NCI-H510A (cell line): ENCODE measurements at regions not wholly inside any gene's neighbourhood (a gene's known extent, or its start where the extent isn't known, plus 50 kb on each side); places are given as distances from the start of the nearest gene placed in this dataset.

Experiments
- DNase-seq: peaks from one replicate; lab custom pipeline; 2025; lab: John Stamatoyannopoulos, UW

DNA sequence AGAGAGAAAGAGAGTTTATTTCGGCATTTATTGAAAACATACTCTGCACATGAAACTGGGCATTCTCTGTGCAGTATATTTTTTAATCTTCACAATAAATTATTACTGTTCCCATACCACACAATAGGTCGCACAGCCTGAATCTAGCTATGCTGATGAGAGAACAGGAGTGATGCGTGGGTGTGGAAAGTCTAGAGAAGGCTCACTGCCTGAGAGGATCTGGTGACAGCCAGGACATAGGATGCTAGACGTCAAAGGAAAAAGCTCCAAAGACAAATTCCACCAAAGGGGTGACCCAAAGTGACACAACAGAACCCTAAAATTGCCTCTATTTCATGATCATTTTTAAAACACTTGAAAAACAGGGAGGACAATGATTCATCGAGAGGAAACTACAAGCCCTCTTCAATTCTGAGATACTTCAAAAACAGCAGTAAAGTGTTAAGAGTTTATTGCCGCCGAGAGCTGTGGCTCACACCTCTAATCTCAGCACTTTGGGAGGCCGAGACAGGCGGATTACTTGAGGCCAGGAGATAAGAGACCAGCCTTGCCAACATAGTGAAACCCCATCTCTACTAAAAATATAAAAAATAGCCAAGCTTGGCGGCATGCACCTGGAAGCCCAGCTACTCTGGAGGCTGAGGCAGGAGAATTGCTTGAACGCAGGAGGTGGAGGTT is 189.6 kb upstream of the NBEA start:
- no peak for DNase-seq

DNA sequence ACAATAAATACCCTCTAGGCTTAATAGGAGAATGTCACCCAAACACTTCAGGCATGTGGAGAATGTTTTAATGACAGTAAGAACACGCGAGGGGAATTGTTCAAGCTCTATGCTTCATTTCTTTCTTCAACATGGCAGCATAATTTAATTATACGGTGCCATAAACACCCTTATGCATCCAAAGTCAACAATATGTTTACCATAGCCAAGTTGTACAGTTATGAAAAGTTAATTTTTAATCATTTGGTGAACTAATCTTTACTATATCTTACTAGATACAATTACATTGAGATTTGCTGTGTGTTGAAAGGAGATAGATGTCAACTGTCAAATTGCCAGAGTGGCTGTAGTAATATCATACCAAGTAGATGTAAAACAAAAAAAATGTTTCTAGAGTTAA is 185.9 kb upstream of the NBEA start:
- DNase-seq = no peak

DNA sequence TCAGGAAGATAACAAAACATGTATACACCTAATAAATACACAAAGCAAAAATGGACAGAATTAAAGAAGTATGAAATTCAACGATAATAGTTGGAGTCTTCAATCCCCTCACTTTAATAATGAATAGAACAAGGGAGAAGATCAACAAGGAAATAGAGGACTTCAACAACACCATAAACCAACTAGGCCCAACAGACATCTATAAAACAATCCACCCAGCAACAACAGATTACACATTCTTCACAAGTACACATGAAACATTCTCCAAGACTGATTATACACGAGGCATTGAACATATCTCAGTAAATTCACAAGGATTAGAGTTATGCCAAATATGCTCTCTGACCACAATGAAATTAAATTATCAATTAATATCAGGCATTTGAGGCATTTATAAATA is 185.5 kb upstream of the NBEA start:
- DNase-seq = no peak

DNA sequence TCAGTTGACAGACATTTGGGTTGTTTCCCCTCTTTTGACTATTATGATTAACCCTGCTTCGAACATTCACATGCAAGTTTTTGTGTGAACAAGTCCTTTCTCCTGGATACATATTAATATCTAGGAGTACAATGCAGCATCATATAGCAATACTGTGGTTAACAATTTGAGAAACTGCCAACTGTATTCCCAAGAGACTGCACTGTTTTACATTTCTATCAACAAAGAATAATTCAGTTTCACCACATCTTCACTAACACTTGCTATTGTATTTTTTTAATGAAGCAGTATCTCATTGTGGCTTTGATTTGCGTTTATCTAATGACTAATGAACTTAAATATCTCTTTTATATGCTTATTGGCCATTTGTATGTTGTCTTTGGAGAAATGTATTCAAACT is 184.6 kb upstream of the NBEA start:
- DNase-seq = no peak

DNA sequence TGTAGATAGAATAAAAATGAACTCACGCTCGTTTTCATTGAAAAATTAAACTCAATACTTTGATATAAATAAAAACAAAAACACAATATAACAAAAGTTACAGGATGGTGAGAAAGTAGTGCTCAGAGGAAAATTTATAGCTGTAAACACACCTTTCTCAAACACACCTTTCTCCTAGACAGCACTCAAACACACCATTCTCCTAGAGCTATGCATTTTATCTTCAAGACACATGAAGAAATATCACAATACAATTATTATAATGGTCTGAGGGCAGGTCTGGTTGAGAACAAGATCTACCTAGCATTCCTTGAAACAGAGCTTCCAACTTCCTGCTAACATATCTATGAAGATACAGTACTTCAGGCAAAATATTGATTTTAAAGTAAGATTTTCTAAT is 183.4 kb upstream of the NBEA start:
- DNase-seq = no peak

DNA sequence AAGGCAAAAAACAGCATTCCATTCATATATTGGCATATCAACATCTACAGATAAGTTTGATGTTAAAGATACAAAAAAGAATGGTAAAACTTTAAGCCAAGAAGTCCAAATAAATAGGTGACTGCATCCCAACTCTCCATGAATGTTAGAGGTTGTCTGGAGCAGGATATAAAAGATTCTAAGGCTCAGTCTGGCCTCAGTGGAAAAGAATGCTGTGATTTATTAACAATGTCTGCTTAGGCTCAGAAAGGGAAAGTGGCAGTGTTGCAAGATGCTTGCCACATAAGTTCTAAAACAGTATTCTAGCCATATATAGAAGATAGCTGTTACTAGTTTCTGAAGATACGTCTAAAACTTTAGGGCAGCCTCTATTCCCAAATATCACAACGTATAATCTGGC is 179.8 kb upstream of the NBEA start:
- no peak for DNase-seq

DNA sequence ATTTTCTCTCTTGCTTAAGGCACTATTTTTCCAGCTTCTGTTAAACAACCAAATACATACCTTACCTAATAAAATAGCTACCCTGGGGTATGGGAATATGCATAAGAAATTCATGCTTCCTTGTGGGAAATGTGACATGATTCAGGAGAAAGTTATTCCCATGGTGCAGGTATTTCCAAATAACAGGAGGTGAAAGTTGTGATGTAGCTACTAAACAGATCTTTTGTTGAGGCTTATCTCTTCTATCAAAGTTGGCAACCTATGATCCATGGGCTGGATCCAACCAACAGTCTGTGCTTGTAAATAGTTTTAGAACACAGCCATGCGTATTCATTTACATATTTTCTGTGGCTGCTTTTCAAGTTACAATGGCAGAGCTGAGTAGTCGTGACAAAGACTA is 177.8 kb upstream of the NBEA start:
- no peak for DNase-seq

DNA sequence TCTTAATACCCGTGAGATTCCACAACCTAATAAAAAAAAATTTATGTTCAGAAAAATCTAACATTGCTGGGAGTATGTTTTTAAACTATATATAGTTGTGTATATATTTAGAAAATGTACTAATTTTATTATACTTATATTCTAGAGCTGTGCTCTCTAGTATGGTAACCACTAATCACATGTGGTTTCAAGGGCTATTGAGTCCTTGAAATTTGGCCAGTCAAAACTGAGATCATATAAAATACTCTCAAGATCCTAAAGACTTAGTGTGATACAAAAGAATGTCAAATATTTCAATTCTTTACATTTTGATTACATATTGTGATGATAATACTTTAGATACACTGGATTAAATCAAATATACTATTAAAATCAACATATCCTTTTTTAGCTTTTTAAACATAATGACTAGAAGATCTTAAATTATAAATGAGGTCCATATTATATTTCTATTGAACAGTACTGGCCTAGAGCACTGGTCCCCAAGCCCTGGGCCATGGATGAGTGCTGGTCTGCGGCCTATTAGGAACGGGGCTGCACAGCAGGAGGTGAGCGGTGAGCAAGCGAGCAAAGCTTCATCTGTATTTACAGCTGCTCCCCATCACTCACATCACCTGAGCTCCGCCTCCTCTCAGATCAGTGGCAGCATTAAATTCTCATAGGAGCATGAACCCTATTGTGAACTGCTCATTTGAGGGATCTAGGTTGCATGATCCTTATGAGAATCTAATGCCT is 176.5 kb upstream of the NBEA start:
- no peak for DNase-seq

DNA sequence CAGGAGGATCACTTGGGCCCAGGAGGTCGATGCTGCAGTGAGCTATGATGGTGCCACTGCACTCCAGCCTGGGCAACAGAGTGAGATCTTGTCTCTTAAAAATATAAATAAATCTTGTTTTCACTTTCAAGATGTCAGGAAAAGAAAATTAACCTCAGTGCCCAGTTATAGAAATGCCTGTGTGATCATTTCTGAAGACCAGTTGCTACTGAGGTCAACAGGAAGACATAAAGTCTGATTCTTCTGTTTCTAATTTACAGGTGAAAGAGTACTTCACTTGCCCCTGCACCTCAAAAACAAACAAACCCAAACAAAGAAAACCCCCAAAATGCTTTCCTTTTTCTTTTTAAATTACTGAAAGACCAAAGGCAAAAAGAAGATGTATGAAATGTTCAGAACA is 174.3 kb upstream of the NBEA start:
- DNase-seq = no peak

DNA sequence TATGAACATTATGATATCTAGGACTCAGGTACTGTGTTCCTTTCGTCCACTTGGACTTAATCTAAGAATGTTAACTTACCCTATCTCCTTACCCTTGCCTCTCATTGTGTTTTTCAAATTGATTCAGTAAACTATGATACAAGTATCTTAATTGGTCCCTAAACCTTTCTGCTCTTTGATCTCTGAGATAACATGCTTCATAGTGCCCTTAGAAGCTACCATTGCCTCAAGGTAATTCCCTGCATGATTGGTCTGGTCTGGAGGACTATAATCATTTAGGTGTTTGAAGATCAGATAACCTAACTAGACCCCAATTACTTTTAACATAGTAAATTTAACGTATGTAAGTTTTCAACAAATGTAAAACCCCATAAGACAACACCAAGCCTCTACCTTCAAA is 169.9 kb upstream of the NBEA start:
- no peak for DNase-seq

DNA sequence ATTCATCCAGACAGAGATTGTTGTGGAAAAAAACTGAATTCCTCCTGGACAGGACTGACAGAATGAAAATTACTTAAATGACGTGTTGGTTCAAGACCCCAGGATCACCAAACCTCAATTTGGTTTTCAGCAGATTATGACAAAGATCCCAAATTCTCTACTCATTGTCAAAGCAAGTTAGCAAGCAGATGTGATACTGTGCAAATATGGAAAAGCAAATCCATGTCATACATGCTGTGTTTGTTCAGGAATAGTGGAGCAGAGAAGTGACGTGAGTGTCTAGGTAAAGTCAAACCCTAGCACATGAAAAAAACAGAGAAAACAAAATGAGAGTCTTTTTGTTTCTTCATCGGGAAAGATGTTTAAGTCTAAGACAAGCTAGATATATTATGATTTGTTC is 169.2 kb upstream of the NBEA start:
- no peak for DNase-seq

DNA sequence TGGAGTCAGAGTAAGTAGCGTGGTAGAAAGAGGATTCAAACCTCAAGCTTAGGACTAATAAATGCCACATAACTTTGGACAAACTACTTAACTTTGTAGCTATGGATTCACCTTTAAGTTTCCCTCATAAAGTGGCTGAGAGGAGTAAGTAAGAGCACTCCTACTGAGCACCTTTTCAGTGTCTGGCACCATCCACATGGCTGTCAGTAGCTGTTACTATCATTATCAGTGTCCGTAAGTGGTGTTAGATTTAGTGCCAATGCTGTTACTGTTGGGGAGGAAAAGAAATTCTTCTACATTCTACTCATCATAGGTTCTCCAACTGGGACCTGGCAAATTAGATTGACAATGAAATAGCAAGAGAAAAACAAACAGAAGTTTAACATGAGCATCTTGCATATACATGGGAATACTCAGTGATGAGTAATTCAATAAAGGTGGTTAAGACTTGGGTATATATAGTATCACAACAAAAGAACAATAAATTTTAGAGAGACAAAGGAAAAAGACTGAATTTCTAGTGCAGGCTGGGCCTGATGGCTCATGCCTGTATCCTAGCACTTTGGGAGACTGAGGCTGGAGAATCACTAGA is 165.6 kb upstream of the NBEA start:
- no peak for DNase-seq

DNA sequence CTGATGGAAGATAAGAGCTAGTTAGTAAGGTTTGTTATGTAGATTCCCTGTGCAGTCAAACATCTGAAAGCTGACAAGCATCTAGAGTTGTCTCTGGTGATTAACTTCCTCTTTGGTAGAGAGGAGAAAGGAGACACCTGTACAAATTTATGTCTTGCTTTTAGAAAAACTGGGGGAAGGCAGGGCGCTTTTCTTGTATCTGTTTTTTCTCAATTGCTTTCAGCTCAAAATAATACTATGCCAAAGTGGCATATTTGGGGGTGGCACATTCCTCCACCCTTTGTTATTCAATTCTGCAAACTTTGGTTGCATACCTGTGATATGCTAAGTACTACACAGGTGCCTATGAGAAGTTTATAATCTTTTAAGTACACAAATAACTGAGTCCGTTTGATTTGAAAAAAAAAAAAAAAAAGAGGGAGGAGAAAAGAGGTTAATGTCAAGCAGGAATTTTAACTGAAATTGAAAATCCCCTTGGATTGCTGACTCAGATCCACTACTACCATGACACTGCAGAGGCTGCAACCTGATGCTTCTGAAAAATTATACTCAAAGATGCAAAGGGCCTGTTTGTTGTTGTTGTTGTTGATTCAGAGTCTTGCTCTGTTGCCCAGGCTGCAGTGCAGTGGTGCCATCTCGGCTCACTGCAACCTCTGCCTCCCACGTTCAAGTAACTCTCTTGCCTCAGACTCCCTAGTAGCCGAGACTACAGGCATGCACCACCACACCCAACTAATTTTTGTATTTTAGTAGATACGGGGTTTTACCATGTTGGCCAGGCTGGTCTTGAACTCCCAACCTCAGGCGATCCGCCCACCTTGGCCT is 164.8 kb upstream of the NBEA start:
- no peak for DNase-seq

DNA sequence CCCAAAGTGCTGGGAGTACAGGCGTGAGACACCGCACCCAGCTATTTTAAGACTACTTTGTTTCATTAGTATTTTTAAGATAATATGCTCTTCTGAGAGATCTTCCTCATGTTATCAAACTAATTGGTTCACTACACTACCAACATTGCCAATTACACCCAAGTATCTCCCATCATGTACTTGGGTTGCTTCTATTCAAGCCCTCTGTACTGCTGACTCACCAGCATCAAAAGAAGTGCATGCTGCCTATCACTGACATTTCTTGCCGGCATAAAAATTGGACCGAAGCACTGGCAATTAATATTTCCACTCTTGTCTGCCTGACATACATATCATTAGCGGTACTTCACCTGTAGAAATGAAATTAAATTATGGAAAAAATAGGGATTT is 164.2 kb upstream of the NBEA start:
- no peak for DNase-seq

DNA sequence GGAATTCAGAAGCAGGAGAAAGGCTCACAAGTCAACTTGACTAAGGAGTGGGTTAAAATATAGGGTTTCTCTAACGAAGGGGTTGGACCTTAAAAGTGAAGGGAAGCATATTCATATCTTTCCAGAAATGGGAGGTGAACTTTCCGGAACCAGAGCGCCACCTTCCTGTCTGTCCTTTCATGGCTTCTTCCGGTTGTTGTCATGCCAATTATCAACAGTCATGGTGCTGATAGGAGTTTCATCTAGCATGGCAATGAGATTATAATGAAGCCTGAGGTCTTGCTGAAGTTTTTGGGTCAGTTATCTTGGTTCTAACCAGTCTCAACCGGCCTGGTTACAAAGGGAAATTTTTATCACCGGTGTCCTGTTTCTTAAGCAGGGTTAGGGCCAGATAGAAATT is 162.9 kb upstream of the NBEA start:
- no peak for DNase-seq

DNA sequence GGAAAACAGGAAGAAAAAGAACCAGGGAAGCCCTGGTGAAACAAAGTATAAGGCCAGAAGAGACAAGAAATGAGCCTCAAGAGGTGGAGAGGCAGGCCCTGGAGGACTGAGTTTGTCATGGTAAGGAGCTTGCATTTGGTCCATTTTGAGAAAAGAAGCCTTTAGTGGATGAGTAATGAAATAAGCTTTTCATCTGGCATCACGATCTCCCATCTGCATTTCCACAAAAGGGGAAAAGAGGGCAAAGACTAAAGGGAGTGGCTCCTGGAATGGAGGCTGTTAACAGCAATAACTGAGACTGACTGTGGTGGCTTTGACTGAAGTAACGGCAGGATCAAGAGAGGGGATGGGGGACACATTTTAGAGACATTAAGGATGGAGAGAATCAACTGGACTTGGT is 148.8 kb upstream of the NBEA start:
- DNase-seq = no peak

DNA sequence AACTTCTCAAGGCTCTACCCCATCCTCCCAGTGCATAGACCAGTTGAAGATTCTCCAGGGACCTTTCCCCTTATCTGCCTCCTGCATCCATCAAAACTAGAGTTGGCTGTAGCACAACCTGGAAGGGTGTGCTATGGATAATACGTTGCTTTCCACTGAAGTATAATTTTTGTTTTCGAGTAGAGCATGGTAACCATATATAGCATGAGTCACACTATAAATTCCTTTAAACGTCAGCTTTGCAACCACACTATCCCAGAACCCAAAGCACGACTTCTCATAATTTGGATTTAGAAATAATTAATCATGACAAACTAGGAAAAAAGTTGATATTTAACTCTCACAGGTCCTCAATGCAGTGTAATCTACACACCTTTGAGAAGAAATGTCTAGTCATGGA is 138.3 kb upstream of the NBEA start:
- no peak for DNase-seq

DNA sequence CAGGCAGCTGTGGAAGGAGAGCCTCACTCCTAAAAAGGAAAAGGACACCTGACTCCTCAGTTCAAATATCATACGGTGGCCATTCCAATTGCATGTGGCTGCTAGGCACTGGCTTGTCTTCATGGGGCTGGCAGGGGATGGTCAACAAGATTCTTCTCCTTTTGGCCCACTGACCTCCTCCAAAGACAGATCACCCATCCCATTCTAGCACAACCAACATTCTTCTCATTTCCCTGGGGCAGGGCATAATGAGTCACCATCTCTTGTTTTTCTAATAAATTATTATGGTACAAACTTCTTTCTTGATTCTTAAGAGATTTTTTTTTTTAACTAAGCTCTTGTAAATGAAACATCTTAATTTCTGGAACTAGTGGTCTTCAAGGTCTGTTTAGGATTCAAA is 136.7 kb upstream of the NBEA start:
- DNase-seq = no peak

DNA sequence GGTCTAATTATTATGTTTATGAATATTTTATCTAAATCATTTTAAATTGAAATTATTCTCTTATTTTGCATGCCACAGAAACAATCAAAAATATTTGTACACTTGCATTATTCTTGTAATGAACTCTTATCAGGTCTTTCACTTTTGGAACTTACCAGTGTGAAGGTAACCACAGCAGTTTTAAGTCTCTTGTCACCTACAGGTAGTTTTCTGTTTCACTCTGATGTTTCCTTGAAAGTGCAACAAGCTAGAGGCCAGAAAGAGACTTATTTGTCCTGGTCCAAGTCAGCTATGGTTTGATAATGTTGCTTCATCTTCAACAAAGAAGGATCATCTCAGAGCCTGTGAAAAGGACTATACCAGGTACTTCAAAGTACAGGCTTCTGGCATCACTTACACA is 133.4 kb upstream of the NBEA start:
- DNase-seq = no peak

DNA sequence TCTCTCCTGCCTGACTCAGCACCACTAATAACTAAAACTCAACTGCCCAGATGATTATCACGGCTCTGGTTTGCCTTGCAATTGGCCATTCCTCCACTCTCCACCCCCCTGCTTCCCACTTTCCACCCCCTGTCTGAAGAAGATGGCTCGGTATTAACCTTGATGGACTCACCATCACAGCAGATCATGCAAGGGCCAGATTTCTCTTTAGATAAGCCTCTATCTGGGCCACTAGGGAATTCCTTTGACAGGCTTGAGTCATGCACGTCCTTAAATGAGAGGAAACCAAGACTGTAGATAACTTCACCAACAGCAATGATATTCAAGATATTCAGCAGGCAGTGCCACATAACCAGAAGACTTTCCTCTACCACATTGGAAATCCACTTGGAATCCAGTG is 131.1 kb upstream of the NBEA start:
- DNase-seq = no peak

DNA sequence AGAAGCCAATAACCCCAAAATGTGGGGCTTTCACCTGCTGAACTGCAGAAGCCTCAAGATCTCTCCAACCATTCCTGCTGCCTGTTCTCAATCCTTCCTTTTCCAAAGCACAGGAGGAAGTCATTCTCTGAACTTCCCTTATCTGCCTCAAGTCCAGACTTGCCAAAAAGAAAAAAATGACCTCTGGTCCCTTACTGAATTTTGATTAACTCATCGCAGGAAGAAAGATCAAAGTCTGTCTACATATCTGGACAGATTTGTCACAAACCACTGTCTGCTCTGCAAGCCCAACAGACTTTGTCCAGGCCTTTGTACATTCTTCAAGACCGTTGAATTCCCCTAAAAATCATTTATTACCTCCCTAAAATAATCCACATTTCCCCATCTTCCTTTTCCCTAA is 126.5 kb upstream of the NBEA start:
- no peak for DNase-seq

DNA sequence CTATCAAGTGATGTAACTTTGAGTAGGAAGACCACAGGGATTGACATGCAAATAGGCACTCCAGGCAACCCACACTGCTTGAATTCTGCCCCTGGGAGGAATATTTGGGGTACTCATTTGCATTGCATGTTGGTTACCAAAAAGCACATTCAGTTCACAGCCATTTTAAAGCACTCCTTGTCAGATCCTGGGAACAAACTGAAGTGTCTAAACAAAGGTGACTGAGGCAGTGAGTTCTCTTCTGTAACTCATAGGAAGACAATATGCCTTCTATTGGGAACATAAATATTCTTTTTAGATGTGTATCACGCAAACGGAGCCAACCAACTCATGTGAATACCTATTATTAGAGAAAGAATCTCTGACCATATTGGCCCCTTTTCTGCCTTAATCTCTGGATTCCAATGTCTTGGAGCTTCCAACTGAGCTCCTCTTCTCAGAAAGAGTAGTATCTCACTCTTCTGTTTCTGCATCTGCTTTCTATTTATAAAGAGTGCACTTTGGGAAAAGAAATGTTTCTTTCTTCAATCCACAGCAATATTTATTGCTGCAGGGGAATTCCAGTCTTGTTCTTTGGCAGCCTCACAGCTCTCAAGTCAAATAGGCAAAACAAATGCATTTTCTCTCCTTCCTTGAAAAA is 125.7 kb upstream of the NBEA start:
- no peak for DNase-seq
